Epithelial cell of esophagus (primary cell): ENCODE measurements at regions not wholly inside any gene's neighbourhood (a gene's known extent, or its start where the extent isn't known, plus 50 kb on each side); places are given as distances from the start of the nearest gene placed in this dataset.

Experiments
- DNase-seq: peaks from one replicate; pipeline ENCODE4 v3.0.0; 2010; ENCODE audit warnings: low read depth
- H3K4me3 ChIP-seq: 2 replicates; pipeline ENCODE4 v1.5.1; 2011; ENCODE audit warnings: mild to moderate bottlenecking, low read length, control low read depth
- TF ChIP-seq, protein P1 (sequence below): IDR thresholded peaks from 2 replicates; pipeline ENCODE4 v1.5.1; 2011; ENCODE audit warnings: low read depth, mild to moderate bottlenecking, low read length, control low read depth, inconsistent platforms; ENCODE audit not compliant: insufficient read depth; ENCODE audit errors: missing control alignments

DNA sequence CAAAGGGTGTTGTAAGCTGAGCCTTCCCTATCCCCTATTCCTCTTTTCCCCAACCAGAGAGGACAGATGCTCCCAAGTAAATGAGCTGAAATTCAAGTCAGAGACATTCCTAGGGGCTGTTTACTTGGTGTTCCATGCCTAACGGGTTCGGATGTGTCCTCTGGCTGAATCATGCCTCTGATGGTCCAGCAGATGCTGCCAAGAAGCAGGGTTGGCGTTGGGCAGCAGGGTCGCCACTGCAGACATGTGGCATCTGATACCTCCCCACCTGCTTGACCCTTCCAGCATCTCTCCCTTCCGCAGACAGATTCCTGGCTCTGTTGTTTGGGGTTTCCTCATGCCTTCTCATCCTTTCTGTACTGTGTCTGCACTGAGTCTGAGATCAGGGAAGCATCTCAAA lies 108.3 kb downstream of the HNRNPLL start:
- no peak for DNase-seq
- TF ChIP-seq, protein P1, sequence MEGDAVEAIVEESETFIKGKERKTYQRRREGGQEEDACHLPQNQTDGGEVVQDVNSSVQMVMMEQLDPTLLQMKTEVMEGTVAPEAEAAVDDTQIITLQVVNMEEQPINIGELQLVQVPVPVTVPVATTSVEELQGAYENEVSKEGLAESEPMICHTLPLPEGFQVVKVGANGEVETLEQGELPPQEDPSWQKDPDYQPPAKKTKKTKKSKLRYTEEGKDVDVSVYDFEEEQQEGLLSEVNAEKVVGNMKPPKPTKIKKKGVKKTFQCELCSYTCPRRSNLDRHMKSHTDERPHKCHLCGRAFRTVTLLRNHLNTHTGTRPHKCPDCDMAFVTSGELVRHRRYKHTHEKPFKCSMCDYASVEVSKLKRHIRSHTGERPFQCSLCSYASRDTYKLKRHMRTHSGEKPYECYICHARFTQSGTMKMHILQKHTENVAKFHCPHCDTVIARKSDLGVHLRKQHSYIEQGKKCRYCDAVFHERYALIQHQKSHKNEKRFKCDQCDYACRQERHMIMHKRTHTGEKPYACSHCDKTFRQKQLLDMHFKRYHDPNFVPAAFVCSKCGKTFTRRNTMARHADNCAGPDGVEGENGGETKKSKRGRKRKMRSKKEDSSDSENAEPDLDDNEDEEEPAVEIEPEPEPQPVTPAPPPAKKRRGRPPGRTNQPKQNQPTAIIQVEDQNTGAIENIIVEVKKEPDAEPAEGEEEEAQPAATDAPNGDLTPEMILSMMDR = no peak
- H3K4me3 ChIP-seq = no peak overlapping the region

DNA sequence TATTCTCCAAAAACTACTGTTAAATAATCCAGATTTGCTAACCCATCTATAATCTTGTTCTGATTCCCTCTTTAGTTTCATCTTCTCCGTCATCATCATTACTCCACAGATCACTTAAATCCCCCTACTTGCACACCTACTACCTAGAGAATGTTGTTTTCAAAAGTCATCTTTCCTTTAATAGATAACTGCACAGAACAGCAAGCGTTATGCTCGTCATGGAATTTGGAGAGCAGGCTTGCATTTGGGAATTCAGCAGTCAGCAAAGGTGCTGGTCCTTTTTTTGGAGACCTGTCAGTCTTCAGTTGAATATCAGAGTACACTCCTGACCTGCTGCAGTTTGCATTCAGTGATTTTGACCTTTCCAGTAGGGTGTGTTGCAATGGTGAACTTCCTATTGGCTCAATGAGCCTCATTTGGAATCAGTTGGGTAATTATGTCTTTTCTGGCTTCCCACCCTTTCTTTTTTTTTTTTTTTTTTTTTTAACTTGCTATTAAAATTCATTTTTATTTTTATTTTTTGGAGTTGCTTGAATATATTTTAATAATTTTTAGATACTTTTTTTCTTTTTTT lies 110.6 kb downstream of the HNRNPLL start:
- H3K4me3 ChIP-seq = no peak overlapping the region
- DNase-seq = no peak
- TF ChIP-seq, protein P1 = no peak

DNA sequence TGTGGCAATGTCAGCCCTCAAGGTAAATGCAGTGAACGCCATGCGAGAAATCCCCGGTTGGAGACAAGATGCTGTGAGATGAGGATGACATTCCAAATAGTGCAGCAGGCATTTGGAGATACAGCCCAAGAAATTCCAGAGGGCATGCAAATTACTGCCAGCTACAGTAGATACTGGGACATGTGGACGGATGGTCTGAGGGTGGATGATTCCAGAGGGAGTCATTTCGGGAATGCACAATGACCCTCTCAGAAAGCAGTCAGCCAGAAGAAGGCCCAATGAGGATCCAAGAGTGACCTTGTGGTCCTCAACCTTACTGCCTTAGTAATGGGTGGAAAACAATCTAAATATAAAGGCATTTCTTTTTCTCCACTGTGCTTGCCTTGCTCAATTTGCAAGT lies 111.3 kb downstream of the HNRNPLL start:
- DNase-seq = no peak
- TF ChIP-seq, protein P1 = no peak
- H3K4me3 ChIP-seq = no peak overlapping the region

DNA sequence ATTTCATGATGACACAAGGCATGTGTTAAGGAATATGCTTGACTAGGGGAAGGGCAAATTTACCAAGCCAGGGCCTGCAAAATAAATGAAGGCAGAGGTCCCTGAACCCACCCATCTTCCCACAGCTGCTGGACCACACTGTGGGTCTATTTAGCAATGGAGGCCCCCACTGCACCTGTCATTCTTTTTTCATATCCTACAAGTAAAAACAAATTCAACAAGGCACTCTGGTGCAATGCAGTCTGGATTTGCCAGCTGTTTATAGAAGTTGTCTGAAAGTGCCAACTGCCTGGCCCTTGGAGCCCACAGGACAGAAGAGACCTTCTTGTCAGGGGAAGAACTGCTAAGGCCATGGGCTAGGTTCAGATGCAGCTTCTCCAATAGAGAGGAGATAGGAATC lies 112.8 kb upstream of the ATL2 start:
- H3K4me3 ChIP-seq = no peak overlapping the region
- TF ChIP-seq, protein P1 = no peak
- no peak for DNase-seq

DNA sequence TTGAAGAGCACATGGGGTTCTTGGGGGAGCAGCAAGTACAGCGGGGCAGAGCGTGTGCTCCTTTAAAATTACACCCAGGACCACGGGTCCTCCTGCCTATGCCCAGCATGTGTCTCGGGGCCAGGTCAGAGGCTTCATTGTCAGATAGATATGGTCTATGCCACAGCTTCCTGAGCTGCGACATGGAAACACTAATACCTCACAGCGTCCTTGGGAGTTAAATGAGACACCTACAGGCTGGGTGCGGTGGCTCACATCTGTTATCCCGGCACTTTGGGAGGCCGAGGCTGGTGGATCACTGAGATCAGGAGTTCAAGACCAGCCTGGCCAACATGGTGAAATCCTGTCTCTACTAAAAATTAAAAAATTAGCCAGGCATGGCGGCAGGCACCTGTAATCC lies 110.8 kb upstream of the ATL2 start:
- TF ChIP-seq, protein P1 = no peak
- no peak overlapping the region for H3K4me3 ChIP-seq
- DNase-seq = no peak

DNA sequence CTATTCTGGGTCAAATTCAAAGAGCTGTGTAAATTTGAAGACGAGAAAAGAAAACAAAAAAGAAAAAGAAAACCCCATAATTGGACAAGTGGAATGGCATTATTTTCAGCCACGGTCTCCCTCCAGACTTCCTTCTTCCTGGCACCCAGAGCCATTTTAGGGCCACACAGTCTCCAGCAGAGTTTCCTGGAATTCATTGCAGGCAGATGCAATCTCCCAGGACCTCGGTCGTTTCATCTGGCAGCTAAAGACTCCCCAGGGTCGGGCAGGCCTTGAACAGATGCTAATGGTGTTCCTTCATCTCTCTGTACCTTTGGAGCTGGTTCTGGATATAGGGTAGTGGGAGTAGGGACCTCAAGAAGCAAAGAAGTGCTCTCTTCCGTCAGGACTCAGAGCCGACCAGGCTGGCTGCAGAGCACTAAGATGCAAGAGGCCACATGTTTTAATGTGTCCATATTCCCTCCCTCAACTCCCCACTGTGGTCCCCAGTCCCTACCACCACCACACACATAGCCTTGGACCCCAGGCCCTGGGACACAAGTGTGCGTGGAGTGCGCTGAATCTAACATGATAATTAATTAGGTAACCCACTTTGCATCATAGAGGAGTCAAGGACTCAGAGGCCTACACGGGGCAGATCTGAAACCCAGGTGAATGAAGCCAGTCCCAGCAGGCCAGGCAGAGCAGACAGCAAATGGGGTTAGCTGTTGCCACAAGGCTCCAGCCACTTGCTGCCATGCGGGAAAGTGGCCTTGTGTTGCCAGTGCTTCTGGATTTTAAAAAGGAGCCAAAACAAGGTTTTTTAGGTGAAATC lies 109.3 kb upstream of the ATL2 start:
- DNase-seq = no peak
- TF ChIP-seq, protein P1 = no peak
- H3K4me3 ChIP-seq = no peak overlapping the region
